ENCODE measurements at regions not wholly inside any gene's neighbourhood (a gene's known extent, or its start where the extent isn't known, plus 50 kb on each side); places are given as distances from the start of the nearest gene placed in this dataset.

DNA sequence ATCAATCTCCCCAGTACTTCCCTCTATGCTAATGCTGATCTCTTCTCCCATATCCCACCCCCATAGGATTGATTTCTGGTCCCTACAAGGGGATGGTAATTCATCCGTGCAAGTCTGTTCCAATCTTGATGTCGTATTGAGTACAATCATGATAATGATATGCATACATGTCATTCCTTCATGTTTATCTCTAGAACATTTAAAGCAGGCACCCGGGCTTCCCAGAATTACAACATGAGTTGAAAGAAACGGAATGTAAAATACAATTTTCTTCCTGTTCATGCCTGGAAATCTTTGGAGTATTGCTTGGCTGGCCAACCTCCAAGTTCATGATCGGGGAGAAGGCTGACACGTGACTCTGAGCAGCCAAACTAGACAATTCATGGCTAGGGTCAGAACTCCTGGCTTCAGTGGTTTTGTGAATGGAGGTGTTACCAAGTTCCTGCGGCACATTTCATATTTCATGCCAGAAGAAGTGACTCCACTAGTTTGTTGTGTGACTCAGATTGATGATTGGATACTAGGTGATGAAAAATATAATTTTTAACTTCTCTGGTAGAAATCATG, 66.6 kb downstream of the C9orf152 start:
- TF ChIP-seq, protein P1, sequence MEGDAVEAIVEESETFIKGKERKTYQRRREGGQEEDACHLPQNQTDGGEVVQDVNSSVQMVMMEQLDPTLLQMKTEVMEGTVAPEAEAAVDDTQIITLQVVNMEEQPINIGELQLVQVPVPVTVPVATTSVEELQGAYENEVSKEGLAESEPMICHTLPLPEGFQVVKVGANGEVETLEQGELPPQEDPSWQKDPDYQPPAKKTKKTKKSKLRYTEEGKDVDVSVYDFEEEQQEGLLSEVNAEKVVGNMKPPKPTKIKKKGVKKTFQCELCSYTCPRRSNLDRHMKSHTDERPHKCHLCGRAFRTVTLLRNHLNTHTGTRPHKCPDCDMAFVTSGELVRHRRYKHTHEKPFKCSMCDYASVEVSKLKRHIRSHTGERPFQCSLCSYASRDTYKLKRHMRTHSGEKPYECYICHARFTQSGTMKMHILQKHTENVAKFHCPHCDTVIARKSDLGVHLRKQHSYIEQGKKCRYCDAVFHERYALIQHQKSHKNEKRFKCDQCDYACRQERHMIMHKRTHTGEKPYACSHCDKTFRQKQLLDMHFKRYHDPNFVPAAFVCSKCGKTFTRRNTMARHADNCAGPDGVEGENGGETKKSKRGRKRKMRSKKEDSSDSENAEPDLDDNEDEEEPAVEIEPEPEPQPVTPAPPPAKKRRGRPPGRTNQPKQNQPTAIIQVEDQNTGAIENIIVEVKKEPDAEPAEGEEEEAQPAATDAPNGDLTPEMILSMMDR (IDR thresholded peaks at IDR 0.05), result no peak
- no peak for TF ChIP-seq POLR2A (IDR thresholded peaks at IDR 0.05)
- no peak for TF ChIP-seq POLR2AphosphoS5 (IDR thresholded peaks at IDR 0.05)
